22Rv1 (cell line): ENCODE measurements at regions not wholly inside any gene's neighbourhood (a gene's known extent, or its start where the extent isn't known, plus 50 kb on each side); places are given as distances from the start of the nearest gene placed in this dataset.

Experiments
- H3K27ac ChIP-seq: fragments of 450-650 bp; 2 replicates; pipeline ENCODE4 v1.5.1; 2017
- CTCF ChIP-seq: fragments of 450-650 bp; IDR thresholded peaks from 2 replicates; pipeline ENCODE4 v1.5.1; 2017; ENCODE audit warnings: mild to moderate bottlenecking
- ZFX ChIP-seq: fragments of 450-650 bp; IDR thresholded peaks from 2 replicates; pipeline ENCODE4 v1.6.1; 2017; ENCODE audit warnings: antibody characterized with exemption, borderline replicate concordance

GRCh38 chr16:73569266-73569980 lies 521.5 kb upstream of the ZFHX3 start:
- TF ChIP-seq CTCF = no peak
- no peak for TF ChIP-seq ZFX
- H3K27ac ChIP-seq = no peak overlapping the region

GRCh38 chr16:73568769-73569168 lies 520.8 kb upstream of the ZFHX3 start:
- no peak overlapping the region for H3K27ac ChIP-seq
- no peak for TF ChIP-seq CTCF
- TF ChIP-seq ZFX = no peak

GRCh38 chr16:73565925-73566324 lies 518.0 kb upstream of the ZFHX3 start:
- no peak overlapping the region for H3K27ac ChIP-seq
- TF ChIP-seq CTCF (no peak), ZFX (no peak)

- TF ChIP-seq CTCF (peak; percentile 21; the same call in 1 of the 2 replicates), ZFX (no peak)
Measured at GRCh38 chr16:73565263-73565662, 517.3 kb upstream of the ZFHX3 start.

GRCh38 chr16:73563709-73564108 lies 515.8 kb upstream of the ZFHX3 start:
- no peak overlapping the region for H3K27ac ChIP-seq
- TF ChIP-seq ZFX = no peak
- TF ChIP-seq CTCF = no peak

More at GRCh38 chr16:73565263-73565662, 517.3 kb upstream of the ZFHX3 start:
- H3K27ac ChIP-seq = no peak overlapping the region

- TF ChIP-seq CTCF = no peak
- no peak for TF ChIP-seq ZFX
- no peak overlapping the region for H3K27ac ChIP-seq
Measured at GRCh38 chr16:73560497-73560896, 512.6 kb upstream of the ZFHX3 start.

GRCh38 chr16:73558219-73558618 lies 510.3 kb upstream of the ZFHX3 start:
- no peak overlapping the region for H3K27ac ChIP-seq
- TF ChIP-seq ZFX (no peak), CTCF (no peak)
